HS-27A (cell line): ENCODE measurements at regions not wholly inside any gene's neighbourhood (a gene's known extent, or its start where the extent isn't known, plus 50 kb on each side); places are given as distances from the start of the nearest gene placed in this dataset.

Experiments used
- DNase-seq: peaks from one replicate; pipeline ENCODE4 v3.0.0-alpha.2; 2012; ENCODE audit warnings: low read depth, missing footprints

- DNase-seq = no peak
Measured at GRCh38 chr4:155514628-155515027, 137.9 kb upstream of the MAP9 start.

- no peak for DNase-seq
Measured at GRCh38 chr4:155512817-155513216, 136.1 kb upstream of the MAP9 start.

GRCh38 chr4:155512046-155512445 lies 135.3 kb upstream of the MAP9 start:
- DNase-seq = no peak

- DNase-seq = no peak
Measured at GRCh38 chr4:155510771-155511170, 134.0 kb upstream of the MAP9 start.

GRCh38 chr4:155509555-155509954 lies 132.8 kb upstream of the MAP9 start:
- DNase-seq = no peak

DNA sequence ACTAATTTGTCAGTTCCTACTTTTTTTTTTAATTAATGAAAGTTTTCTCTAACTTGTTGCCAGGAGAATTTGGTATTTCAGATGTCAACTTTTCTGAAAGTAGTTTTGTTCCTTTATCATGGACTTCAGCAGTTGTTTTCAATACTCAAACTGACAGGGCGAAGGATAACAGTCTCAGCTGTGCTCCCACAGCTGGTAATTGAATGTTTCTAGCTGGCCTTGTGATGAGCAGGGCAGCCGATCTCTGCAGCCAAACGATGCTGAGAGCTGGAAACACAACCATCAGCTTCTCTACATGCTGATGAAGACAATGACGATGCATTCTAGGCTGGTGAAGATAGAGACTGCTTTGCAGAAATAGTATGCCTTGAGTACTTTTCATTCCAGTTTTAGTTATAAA lies 130.0 kb upstream of the MAP9 start:
- DNase-seq = no peak

- DNase-seq = no peak
Measured at GRCh38 chr4:155505321-155505720, 128.6 kb upstream of the MAP9 start.

GRCh38 chr4:155497306-155497705 lies 120.5 kb upstream of the MAP9 start:
- DNase-seq = no peak

DNA sequence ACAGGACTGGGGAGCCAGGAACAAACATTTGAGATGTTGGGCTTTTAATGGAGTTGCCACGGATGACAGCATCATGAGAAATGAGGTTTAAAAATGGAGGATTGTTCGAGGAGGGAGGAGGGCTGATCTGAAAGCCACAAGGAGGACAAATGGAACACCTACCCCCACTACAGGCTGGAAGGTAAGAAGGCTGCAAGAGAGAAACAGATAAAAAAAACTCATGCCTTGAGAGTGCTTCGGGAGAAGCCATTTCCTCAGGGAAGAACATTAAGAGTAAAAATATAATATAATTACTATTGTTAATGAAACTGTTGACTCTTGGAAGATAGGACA lies 119.5 kb upstream of the MAP9 start:
- no peak for DNase-seq

- DNase-seq = no peak
Measured at GRCh38 chr4:155495572-155496293, 119.0 kb upstream of the MAP9 start.

GRCh38 chr4:155494037-155494718 lies 117.4 kb upstream of the MAP9 start:
- DNase-seq = no peak

- no peak for DNase-seq
Measured at GRCh38 chr4:155491336-155492120, 114.8 kb upstream of the MAP9 start.

GRCh38 chr4:155489271-155489670 lies 112.5 kb upstream of the MAP9 start:
- DNase-seq = no peak

DNA sequence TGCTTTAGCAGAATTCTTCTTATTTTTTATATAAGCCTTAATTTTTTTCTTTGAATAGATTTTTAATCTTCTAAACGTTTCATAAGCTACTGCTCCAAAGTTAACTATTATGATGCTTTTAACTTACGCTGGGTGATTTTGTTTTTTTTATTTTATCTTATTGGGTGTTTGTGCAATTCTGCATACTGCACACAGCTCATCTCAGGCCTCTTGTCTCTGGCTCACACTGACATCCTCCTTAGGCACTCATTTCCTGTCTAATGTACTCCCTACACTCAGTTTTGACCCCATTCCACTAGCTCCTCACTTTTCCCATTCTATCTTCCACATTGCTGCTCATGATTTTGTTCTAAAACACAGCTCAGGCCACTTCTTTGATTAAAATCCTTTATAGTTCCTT lies 111.9 kb upstream of the MAP9 start:
- no peak for DNase-seq

DNA sequence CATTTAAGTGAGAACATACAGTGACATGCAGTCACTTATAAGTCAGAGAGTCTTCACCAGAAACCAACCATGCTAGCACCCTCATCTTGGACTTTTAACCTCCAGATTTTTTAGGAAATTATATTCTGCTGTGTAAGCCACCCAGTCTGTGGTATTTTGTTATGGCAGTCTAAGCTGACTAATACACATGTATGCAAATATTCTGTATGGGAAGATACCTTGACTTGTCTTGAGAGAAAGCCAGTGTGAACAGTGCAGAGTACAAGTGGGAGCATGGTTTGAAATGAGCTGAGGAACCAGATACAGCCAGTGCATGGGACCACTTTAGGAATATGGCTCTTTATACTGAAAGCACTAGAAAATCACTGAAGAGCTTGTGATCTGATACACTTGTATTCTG lies 110.4 kb upstream of the MAP9 start:
- no peak for DNase-seq

GRCh38 chr4:155481150-155481549 lies 104.4 kb upstream of the MAP9 start:
- DNase-seq = no peak

- no peak for DNase-seq
Measured at GRCh38 chr4:155479835-155480234, 103.1 kb upstream of the MAP9 start.

DNA sequence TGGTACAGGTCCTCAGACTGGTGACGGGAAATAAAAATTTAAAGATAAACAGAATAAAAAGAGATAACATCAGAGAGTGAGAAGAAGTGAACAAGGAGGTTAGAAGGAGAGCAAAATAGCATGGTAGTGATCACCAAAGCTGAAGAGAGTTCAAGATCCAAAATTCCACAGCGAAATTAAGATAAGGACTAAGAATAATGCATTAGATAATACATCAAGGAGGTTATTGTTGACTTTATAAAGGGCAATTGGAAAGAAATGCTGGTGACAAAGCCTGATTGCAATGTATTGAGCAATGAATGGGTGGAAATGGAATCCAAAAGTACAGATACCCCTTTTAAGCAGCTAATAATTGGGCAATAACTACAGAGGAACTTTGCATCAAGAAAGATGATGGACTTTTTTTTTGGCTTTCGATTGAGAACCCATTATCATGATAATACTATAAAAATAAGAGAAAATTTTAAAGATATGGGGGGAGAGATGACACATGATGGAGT lies 101.6 kb upstream of the MAP9 start:
- DNase-seq = no peak

GRCh38 chr4:155474758-155475157 lies 98.0 kb upstream of the MAP9 start:
- DNase-seq = no peak

DNA sequence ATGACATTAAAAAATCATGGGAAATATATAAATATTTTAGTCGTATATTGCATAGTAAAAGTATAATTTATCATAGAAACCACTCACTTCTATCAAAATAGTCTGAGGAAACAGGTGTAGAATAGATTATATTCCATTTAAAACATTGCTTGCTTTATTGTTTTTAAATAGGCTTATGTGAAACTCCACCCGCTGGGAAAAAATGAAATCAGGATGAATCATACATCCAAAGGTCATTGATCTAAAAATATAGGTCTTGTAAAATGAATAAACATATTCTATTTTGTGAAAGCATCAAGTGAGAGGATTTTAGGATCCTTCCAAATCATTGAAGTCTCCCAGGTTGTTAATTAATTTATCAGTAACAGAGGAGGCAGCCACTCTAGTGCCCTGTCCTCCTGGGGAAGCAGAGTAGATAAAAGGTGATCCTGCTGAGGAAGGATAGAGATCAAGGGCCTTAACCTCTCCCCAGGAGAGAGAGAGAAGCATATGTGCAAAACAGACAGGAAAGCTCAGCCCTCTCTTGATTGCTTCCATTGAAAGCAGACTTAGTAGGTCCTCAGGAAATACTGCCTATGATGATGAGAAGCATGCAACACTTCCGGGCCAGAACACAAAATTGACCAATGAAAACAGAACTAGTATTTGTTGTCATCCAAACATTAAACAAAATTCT lies 96.8 kb upstream of the MAP9 start:
- DNase-seq = no peak

GRCh38 chr4:155468282-155468681 lies 91.5 kb upstream of the MAP9 start:
- DNase-seq = no peak

GRCh38 chr4:155450676-155451075 lies 73.9 kb upstream of the MAP9 start:
- DNase-seq = no peak
